SJCRH30 (cell line): ENCODE measurements at regions not wholly inside any gene's neighbourhood (a gene's known extent, or its start where the extent isn't known, plus 50 kb on each side); places are given as distances from the start of the nearest gene placed in this dataset.
A peak's percentile ranks its signal among the peaks of the same experiment; 100 is the strongest.

Source experiments
- DNase-seq, 2 experiments: peaks; one replicate each; pipeline ENCODE4 v3.0.0-alpha.2; 2015 to 2020
- H3K27ac ChIP-seq: fragments of 250-450 bp; sonication (Bioruptor Pico); 2 replicates; pipeline ENCODE4 v1.5.1; 2020; ENCODE audit warnings: mild to moderate bottlenecking, moderate library complexity
- H3K27me3 ChIP-seq: fragments of 250-450 bp; sonication (Bioruptor Pico); 2 replicates; pipeline ENCODE4 v1.5.1; 2020; ENCODE audit warnings: mild to moderate bottlenecking, moderate library complexity
- H3K36me3 ChIP-seq: fragments of 250-450 bp; sonication (Bioruptor Pico); 2 replicates; pipeline ENCODE4 v1.5.1; 2020; ENCODE audit warnings: mild to moderate bottlenecking, moderate library complexity
- H3K4me1 ChIP-seq: fragments of 250-450 bp; sonication (Bioruptor Pico); 2 replicates; pipeline ENCODE4 v1.5.1; 2020; ENCODE audit warnings: mild to moderate bottlenecking, moderate library complexity
- H3K4me3 ChIP-seq: fragments of 250-450 bp; sonication (Bioruptor Pico); 2 replicates; pipeline ENCODE4 v1.5.1; 2020; ENCODE audit warnings: mild to moderate bottlenecking, moderate library complexity
- H3K9me3 ChIP-seq: fragments of 250-450 bp; sonication (Bioruptor Pico); replicated peaks from 2 replicates; pipeline ENCODE4 v1.5.1; 2020; ENCODE audit warnings: mild to moderate bottlenecking, moderate library complexity

DNA sequence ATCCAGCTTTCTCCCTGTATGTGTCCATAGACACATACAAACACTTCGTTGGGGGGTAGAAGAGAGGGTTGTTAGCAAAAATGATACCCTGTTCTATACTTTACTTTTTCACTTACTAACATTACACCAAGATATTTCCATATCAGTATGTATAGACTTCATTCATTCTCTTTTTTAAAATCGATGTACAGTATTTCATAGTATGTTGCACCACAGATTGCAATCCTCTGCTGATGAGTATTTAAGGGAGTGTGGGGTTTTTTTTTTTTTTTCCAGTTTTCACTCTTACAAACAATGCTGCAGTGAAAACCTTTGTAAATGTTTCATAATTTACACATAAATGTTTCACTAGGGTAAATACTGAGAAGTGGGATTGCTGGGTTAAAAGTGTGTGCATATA is 402.3 kb downstream of the LRATD1 start:
- peaks cover 2% of the 10 kb centered on the region for H3K4me1 ChIP-seq
- no peaks in the 10 kb centered on the region for H3K27me3 ChIP-seq
- no peak overlapping the region for H3K4me3 ChIP-seq
- H3K36me3 ChIP-seq, result no peaks in the 10 kb centered on the region
- DNase-seq, result no peak
- no peaks in the 10 kb centered on the region for H3K9me3 ChIP-seq
- no peak overlapping the region for H3K27ac ChIP-seq

DNA sequence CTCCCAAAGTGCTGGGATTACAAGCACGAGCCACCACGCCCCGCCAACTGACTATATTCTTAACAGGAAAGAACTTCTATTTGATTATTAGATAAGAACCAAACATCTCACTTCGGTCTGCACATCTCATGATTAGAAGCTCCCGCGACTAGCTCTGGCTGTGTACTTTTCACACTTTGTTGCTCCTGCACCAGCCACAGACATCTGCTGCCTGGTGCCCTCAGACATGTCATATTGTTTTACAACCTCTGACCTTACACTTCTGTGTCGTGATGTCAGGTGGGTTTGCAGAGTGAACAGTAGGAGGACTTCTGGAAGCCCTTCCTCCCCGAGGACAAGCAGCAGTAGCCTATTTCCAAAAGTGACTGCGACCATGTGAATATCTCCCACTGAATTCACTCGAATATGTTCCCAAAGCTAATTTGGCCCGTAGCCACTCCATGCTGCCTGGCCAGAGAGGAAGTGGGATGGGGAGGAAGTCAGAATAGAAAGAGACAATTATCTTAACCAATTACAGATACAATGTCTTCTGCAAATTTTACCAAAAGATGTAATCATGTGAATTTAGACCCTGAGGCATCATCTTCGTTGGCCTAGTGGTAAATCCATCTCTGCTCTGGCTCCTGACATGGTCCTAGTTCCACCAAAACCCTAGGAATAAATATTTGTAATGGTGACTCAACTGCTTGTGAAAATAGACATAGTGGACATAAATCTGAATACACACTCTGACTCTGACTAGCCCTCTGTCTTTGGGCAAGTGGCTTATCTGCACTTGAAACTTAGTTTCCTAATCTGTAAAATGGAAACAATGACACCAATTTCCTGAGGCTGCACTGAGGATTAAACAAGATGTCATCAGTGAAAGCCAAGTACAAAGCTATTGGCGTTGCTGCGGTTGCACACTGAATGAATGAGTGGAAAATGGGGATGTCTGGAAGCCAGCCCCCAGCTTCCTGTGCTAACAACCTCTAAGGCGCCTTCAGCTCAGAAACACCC is 406.1 kb downstream of the LRATD1 start:
- H3K27ac ChIP-seq, result no peak overlapping the region
- H3K9me3 ChIP-seq, result no peaks in the 10 kb centered on the region
- H3K36me3 ChIP-seq, result no peaks in the 10 kb centered on the region

DNA sequence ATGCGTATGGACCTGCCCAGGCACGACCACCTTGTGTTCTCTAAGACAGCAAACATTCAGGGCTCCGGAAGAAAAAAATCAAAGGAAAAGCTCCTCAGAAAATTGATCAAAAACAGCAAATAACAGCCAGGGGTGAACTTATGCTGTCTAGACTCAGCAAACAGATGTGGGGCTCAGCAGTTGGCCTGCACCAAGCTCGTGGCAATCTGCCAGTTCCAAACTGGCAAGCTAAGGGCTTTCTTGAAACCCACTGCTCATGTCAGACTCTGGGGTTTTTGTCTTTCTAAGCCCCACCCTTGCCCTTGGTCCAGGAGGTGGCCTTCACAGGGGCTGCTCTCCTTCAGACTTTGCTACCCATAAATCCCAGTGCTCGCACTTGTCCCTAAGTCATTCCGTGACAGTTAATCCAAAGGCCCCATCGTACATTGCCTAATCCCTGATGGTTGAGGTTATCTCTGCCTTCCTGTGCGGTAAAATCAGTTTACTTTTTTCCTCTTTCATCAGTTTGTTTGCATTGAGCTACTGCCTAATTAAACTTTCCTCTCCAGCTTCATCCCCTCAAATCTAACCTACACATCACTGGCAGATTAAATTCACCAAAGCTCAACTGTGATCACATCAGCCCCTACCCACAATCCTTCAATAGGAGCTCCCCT is 408.0 kb downstream of the LRATD1 start:
- Histone ChIP-seq H3K9me3 (no peaks in the 10 kb centered on the region), H3K4me3 (no peak overlapping the region), H3K36me3 (no peaks in the 10 kb centered on the region), H3K27ac (peak overlapping the region; percentile 24), H3K4me1 (peaks cover 25% of the 10 kb centered on the region), H3K27me3 (no peaks in the 10 kb centered on the region)
- DNase-seq, result peak; percentile 47 to 68

More for the DNA sequence above, 406.1 kb downstream of the LRATD1 start:
- no peaks in the 10 kb centered on the region for H3K27me3 ChIP-seq
- peaks cover 25% of the 10 kb centered on the region for H3K4me1 ChIP-seq
- no peak overlapping the region for H3K4me3 ChIP-seq
- DNase-seq, result no peak

DNA sequence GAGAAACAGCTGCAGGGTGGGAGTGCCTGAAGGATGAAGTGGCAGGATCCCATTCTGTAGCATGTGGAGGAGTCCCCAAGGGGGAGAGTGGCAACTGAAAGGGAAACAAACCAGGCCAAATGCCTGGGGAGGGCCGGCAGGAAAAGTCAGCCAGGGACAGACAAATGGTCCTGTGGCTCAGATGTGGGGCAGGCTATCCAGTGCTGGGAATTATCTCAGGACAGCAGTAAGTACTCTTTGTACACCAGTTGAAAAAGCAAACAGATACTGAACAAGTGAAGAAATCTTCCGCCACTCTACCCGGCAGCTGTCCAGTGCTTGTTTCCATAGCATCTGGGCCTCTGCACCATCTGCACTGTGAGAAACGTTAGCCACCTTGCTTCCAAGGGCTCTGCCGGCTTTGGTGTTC is 408.9 kb downstream of the LRATD1 start:
- Histone ChIP-seq H3K4me3 (no peak overlapping the region), H3K27me3 (no peaks in the 10 kb centered on the region), H3K36me3 (no peaks in the 10 kb centered on the region), H3K9me3 (no peaks in the 10 kb centered on the region), H3K4me1 (peaks cover 25% of the 10 kb centered on the region), H3K27ac (no peak overlapping the region)
- peak; percentile 85 to 88 for DNase-seq

DNA sequence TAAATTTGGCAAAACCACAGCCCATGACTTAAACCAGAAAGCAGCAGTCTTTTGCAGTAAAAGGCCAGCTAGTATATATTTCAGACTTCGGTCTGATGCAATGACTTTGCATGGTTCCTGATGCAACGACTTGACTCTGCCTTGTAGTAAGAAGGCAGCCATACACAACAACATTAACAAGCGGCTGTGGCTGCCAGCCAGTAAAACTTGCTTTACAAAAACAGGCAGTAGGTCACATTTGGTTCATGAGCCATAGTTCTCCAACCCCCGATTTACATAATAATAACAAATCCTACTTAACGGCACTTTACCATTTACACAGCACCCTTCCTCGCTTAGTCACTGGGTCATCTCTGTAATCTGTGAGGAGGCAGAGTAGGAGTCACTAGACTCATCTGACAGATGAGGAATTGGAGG is 410.3 kb downstream of the LRATD1 start:
- no peaks in the 10 kb centered on the region for H3K9me3 ChIP-seq
- peaks cover 25% of the 10 kb centered on the region for H3K4me1 ChIP-seq
- H3K27me3 ChIP-seq, result no peaks in the 10 kb centered on the region
- H3K36me3 ChIP-seq, result no peaks in the 10 kb centered on the region
- no peak overlapping the region for H3K4me3 ChIP-seq
- no peak for DNase-seq
- H3K27ac ChIP-seq, result no peak overlapping the region

DNA sequence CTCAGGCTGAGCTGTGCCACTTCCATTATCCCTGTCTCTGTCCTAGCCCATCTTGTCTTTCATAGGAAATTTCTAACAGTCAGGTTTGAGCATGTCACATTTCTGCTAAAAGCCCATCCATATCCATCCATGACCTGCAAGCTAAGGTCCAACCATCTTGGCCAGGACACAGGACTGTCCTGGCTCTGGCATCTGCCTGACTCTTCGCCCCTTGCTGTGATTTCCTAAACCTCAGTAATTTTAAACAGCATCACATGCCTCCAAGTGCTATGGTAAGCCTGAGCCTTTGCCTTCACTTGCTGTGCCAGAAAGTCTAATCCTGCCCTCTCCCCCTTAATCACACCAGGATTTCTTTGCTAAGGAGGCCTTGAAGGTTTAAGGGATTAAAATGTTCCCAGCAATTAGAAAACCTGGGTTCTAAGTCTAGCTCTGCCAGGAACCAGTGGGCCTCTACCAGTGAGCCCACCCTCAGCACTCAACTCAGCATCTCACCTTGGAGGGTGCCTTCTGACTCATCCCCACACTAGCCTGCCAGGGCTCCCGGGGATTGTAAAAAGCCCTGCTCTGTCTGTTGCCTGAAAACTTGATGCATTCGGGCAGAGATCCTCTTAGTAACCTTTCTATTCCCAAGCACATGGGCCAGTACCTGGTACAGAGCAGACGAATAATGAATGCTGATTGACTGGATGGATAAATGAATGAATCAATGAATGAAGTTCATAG is 411.0 kb downstream of the LRATD1 start:
- DNase-seq, result no peak
- Histone ChIP-seq H3K27me3 (no peaks in the 10 kb centered on the region), H3K36me3 (no peaks in the 10 kb centered on the region), H3K9me3 (no peaks in the 10 kb centered on the region), H3K27ac (no peak overlapping the region), H3K4me1 (peaks cover 25% of the 10 kb centered on the region), H3K4me3 (no peak overlapping the region)

DNA sequence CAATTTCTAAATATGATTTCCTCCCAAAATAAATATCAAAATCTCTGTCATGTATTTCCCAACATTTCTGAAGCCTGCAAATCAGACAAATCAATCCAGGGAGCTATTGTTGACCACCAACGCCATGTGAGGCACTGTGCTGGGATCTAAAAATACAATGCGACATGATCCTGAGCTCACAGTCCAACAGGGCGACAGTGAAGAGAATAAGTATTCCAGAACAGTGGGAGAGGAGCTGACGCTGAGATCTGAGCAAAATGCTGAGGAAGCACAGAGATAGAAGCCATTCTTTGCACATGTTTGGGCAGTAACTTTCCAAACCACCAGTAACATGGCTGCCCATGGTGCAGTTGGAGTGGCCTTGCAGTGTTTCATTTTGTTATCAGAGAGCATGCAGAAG is 412.5 kb downstream of the LRATD1 start:
- H3K4me1 ChIP-seq, result peaks cover 20% of the 10 kb centered on the region
- no peak for DNase-seq
- H3K9me3 ChIP-seq, result no peaks in the 10 kb centered on the region
- H3K36me3 ChIP-seq, result no peaks in the 10 kb centered on the region
- H3K27me3 ChIP-seq, result no peaks in the 10 kb centered on the region
- H3K27ac ChIP-seq, result no peak overlapping the region
- H3K4me3 ChIP-seq, result no peak overlapping the region

DNA sequence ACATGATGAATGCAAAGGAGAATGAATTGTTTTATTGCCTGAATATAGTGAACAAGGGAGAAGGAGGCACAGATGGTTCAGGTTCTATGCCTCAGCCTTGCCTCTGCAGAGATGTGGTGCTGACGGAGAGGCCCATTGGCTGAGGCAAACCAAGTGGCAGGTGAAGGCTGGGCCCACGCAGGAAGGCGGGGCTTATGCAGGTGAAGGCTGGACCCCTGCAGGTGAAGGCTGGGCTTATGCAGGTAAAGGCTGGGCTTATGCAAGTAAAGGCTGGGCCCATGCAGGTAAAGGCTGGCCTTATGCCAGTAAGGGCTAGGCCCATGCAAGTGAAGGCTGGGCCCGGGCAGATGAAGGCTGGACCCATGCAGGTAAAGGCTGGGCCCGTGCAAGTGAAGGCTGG is 414.7 kb downstream of the LRATD1 start:
- no peaks in the 10 kb centered on the region for H3K27me3 ChIP-seq
- peaks cover under 1% of the 10 kb centered on the region for H3K4me1 ChIP-seq
- no peak for DNase-seq
- H3K9me3 ChIP-seq, result no peaks in the 10 kb centered on the region
- no peak overlapping the region for H3K4me3 ChIP-seq
- no peaks in the 10 kb centered on the region for H3K36me3 ChIP-seq
- no peak overlapping the region for H3K27ac ChIP-seq

DNA sequence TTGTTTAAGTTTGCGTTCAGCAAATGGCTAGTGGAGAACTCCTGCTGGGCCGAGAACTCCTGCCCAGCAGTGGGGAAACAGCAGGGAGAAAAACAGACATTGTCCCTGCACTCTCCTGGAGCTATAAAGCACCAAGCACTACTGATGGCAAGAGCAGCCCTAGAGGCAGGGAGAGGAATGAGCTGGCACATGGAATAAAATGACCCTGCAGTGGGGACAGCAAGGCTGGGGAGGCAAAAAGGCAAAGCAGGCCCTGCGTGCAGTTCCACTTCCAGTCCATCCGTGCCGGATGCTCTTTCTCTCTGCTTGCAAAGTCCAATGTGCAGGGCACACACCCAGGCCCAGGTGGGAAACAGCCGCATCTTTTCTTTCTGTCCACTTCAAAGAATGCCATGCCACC is 415.5 kb downstream of the LRATD1 start:
- Histone ChIP-seq H3K27ac (no peak overlapping the region), H3K36me3 (no peaks in the 10 kb centered on the region), H3K9me3 (no peaks in the 10 kb centered on the region), H3K4me1 (no peaks in the 10 kb centered on the region), H3K27me3 (no peaks in the 10 kb centered on the region), H3K4me3 (no peak overlapping the region)
- DNase-seq, result no peak

DNA sequence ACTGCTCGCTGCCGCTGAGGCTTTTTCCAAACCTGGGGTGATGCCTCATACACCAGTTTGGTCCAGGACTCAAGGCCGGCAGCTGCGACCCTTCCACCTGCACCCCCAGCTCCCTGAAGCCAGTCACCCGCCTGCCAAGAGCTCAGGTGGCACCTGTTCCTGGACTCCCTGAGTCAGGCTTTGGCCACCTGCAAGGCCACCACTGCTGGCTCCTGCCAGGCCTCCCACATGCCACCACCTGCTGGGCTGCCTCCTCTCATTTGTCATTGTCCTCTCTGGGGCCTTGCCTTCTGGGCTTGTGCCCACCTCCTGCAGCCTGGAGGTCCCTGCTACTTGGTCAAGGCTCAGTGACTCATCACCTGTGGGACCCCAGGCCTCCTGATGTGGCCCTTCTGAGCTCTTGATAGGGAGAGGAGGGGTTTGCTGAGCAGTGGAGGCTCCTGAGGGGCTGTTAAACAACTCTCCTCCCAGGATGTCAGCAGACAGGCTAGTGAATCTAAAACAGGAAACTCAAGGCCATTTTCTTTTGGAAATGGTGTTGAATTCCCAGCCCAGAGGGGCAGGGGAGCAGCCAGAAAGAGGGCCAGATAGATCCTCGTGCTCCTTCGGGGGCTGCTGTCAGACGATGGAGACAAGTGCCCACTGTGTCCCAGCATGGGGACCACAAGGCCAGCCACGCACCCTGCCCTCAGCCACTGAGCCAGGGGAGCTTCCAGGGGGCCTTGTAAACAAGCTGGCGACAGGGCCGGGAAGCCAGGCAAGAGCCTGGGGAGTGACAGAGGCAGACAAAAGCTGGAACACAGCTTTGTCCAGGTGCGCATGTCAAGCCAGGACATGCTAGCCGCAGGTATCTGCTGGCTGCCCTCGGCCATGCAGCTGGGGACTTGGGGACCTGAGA is 416.8 kb downstream of the LRATD1 start:
- Histone ChIP-seq H3K36me3 (no peaks in the 10 kb centered on the region), H3K9me3 (no peaks in the 10 kb centered on the region), H3K27ac (no peak overlapping the region), H3K4me1 (no peaks in the 10 kb centered on the region), H3K4me3 (no peak overlapping the region), H3K27me3 (no peaks in the 10 kb centered on the region)
- DNase-seq, result no peak

DNA sequence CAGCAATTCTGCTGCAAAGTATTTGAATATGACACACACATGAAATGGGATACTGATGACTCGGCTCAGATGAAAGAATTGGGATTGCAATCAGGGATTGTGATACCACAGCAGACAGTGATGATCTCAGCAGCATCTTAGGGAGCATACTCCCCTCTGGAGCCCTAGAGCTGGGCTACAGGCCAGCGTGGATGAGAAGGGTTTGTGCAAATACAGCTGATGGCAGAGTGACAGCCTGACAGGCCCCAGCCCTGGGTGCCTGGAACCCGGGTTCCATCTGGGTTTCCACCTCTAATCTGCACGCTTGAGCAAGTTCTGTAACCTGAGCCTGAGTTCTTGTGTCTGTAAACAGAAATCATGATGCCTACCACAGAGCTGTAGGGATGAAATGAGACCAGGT is 418.0 kb downstream of the LRATD1 start:
- H3K4me3 ChIP-seq, result no peak overlapping the region
- H3K27ac ChIP-seq, result no peak overlapping the region
- H3K36me3 ChIP-seq, result no peaks in the 10 kb centered on the region
- DNase-seq, result peak in 1 of 2 experiments; percentile 23
- H3K9me3 ChIP-seq, result no peaks in the 10 kb centered on the region
- H3K27me3 ChIP-seq, result no peaks in the 10 kb centered on the region
- no peaks in the 10 kb centered on the region for H3K4me1 ChIP-seq

DNA sequence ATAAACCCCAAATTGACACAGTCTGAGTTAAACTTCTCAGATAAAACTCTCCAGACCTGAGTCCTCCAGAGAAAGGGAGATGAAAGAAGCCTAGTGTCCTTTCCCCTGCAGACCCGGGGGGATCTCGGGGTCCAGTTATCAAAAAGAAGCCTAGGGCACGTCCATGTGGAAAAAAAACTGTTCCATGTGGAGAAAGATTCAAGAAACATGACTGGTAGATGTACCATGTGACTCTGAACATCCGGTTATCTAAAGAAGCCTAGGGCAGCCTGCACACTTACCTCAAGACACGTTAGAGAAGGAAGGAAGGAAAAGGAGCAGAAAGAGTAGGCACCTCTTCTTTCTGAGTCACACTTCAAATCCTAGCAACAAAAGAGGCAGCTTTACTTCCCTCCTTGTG is 421.0 kb downstream of the LRATD1 start:
- DNase-seq, result no peak
- Histone ChIP-seq H3K27ac (no peak overlapping the region), H3K4me1 (no peaks in the 10 kb centered on the region), H3K36me3 (no peaks in the 10 kb centered on the region), H3K4me3 (no peak overlapping the region), H3K27me3 (no peaks in the 10 kb centered on the region), H3K9me3 (no peaks in the 10 kb centered on the region)

DNA sequence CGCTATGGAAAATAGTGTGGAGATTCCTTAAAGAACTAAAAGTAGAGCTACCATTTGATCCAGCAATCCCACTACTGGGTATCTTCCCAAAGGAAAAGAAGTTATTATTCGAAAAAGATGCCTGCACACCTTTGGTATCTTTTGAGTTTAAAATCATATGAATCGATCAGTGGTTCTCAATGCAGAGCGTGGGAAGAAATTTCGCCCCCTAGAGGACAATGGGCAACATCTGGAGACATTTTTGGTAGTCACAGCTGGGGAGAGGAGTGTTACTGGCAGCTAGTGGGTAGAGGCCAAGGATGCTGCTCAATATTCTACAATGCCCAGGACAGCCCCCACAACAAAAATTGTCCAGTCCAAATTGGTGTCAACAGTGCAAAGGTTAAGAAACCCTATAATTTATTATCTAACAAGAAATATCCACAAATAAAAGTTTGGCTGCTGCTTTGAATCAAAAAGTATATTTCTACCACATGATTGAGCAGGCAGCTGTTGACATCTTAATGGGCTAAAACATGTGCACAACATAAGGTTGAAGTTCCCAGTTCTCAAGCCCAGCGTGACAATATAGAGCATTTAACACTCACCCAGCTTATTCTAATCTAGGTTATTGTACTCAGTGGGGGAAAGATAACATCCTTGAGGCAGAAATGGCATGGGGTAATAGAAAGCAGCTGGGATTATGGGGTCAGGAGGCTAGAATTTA is 425.7 kb downstream of the LRATD1 start:
- DNase-seq, result peak in 1 of 2 experiments; percentile 52
- no peaks in the 10 kb centered on the region for H3K36me3 ChIP-seq
- no peak overlapping the region for H3K4me3 ChIP-seq
- no peaks in the 10 kb centered on the region for H3K4me1 ChIP-seq
- H3K9me3 ChIP-seq, result no peaks in the 10 kb centered on the region
- H3K27me3 ChIP-seq, result no peaks in the 10 kb centered on the region
- no peak overlapping the region for H3K27ac ChIP-seq

DNA sequence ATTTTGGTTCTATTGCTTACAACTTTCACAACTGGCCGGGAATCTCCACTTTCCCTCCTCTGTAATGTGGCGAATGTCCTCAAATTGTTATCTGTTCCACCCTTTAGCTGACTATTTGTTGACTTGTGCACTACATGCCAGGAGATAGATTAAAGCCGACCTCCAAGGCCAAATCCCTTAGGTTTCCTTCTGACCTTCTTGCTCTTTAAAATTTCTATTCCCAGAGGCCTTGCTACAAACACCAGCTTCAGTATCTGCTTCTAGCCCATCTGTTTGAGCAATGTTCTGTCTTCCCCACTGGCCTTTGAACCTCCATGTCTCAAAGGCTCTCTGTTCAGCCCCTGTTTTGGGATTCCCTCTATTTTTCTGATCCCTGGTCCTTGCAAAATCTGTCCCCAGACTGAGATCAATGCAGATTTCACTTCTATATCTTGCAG is 426.2 kb downstream of the LRATD1 start:
- no peaks in the 10 kb centered on the region for H3K4me1 ChIP-seq
- H3K27me3 ChIP-seq, result no peaks in the 10 kb centered on the region
- H3K9me3 ChIP-seq, result no peaks in the 10 kb centered on the region
- H3K36me3 ChIP-seq, result no peaks in the 10 kb centered on the region
- DNase-seq, result no peak
- H3K27ac ChIP-seq, result no peak overlapping the region
- H3K4me3 ChIP-seq, result no peak overlapping the region
